Body of pancreas (tissue), 4 donors: ENCODE measurements at regions not wholly inside any gene's neighbourhood (a gene's known extent, or its start where the extent isn't known, plus 50 kb on each side); places are given as distances from the start of the nearest gene placed in this dataset.

ENCODE experiments used
- ATAC-seq: fragments of 150-250 bp; one replicate; pipeline ENCODE4 v1.9.1; 2016
- DNase-seq, 4 donors: peaks; one replicate each; pipeline ENCODE4 v3.0.0-alpha.2; 2019
- H3K27ac ChIP-seq, 4 donors: fragments of 200-600 bp; sonication (generic); 1 replicate in 3 of 4; 2 replicates in 1 of 4; pipeline versions ENCODE4 v1.5.1 to v1.6.1; 2016 to 2019; ENCODE audit warnings: mild to moderate bottlenecking in 1 of 4, mixed read lengths in 1 of 4, moderate library complexity in 1 of 4
- H3K27me3 ChIP-seq, 2 donors: fragments of 200-600 bp; sonication (generic); one replicate each; pipeline ENCODE4 v1.6.0; 2016; ENCODE audit warnings: mild to moderate bottlenecking in 1 of 2
- H3K36me3 ChIP-seq, 2 donors: fragments of 200-600 bp; sonication (generic); replicated peaks in 1 of 2; 2 replicates each; pipeline ENCODE4 v1.5.1; 2016; ENCODE audit warnings: low read depth in 2 of 2; ENCODE audit not compliant: insufficient read depth in 1 of 2
- H3K4me1 ChIP-seq: fragments of 200-600 bp; sonication (generic); one replicate; pipeline ENCODE4 v1.6.0; 2016
- H3K4me3 ChIP-seq, 2 donors: fragments of 200-600 bp; sonication (generic); 1 replicate in 1 of 2; 2 replicates in 1 of 2; pipeline ENCODE4 v1.5.1; 2016 to 2019
- H3K9me3 ChIP-seq, 3 donors: fragments of 200-600 bp; sonication (generic); 1 replicate in 2 of 3; 2 replicates in 1 of 3; pipeline ENCODE4 v1.5.1; 2016
- CTCF ChIP-seq, 7 experiments: fragments of 450-650 bp in 4 of 7; fragments of 200-600 bp in 3 of 7; sonication (generic) in 3 of 7; IDR thresholded peaks; one replicate each; pipeline ENCODE4 v1.5.1; 2016 to 2019; ENCODE audit warnings: antibody characterized with exemption in 7 of 7
- POLR2A ChIP-seq, 3 donors: fragments of 450-650 bp; IDR thresholded peaks; one replicate each; pipeline ENCODE4 v1.6.1; 2016; ENCODE audit warnings: antibody characterized with exemption in 3 of 3, mild to moderate bottlenecking in 2 of 3
- WGBS, 2 donors: methylation state at CpG; one replicate each; pipeline ENCODE4 v1.1.5; 2017; 5-methylcytosine and 5-hydroxymethylcytosine counted together
- intact Hi-C: fragments of 100-400 bp; cut with DNase I; formaldehyde crosslinking; loops from one replicate; pipeline ENCODE4 v1.15.1; 2023

GRCh38 chr1:234985516-234986294 is 142.9 kb downstream of the TOMM20 start:
- H3K36me3 ChIP-seq, result no peaks in the 10 kb centered on the region
- WGBS, 2 donors, result 95 to 96% methylated on average over 10 of the region's 10 CpGs
- no peaks in the 10 kb centered on the region for H3K27me3 ChIP-seq
- no peak for TF ChIP-seq CTCF (IDR thresholded peaks at IDR 0.05)
- TF ChIP-seq POLR2A (IDR thresholded peaks at IDR 0.05), result no peak
- H3K4me3 ChIP-seq, result no peak overlapping the region
- DNase-seq (no peak), ATAC-seq (no peak)
- no peaks in the 10 kb centered on the region for H3K9me3 ChIP-seq
- H3K4me1 ChIP-seq, result peaks cover 44% of the 10 kb centered on the region
- intact Hi-C loops, result no loop called here
- peak overlapping the region; percentile 10 to 91 (median 78) for H3K27ac ChIP-seq

GRCh38 chr1:234985007-234985370 is 143.6 kb downstream of the TOMM20 start:
- peak overlapping the region; percentile 10 to 91 (median 78) for H3K27ac ChIP-seq
- no peaks in the 10 kb centered on the region for H3K9me3 ChIP-seq
- 89 to 97% methylated on average over 7 of the region's 7 CpGs for WGBS, 2 donors
- peaks cover 51% of the 10 kb centered on the region for H3K4me1 ChIP-seq
- TF ChIP-seq CTCF (IDR thresholded peaks at IDR 0.05) (no peak), POLR2A (IDR thresholded peaks at IDR 0.05) (no peak)
- intact Hi-C loops, result no loop called here
- H3K27me3 ChIP-seq, result no peaks in the 10 kb centered on the region
- H3K36me3 ChIP-seq, result no peaks in the 10 kb centered on the region
- no peak overlapping the region for H3K4me3 ChIP-seq
- ATAC-seq (no peak), DNase-seq (no peak)

GRCh38 chr1:234983564-234984238 is 144.9 kb downstream of the TOMM20 start:
- 75 to 86% methylated on average over 7 of the region's 7 CpGs for whole genome bisulfite sequencing, 2 donors
- Histone ChIP-seq H3K4me3 (no peak overlapping the region), H3K9me3 (no peaks in the 10 kb centered on the region), H3K4me1 (peaks cover 64% of the 10 kb centered on the region), H3K36me3 (no peaks in the 10 kb centered on the region), H3K27me3 (no peaks in the 10 kb centered on the region), H3K27ac (peak overlapping the region in 3 of 4 donors; percentile 69 to 91 (median 86))
- TF ChIP-seq POLR2A (IDR thresholded peaks at IDR 0.05) (no peak), CTCF (IDR thresholded peaks at IDR 0.05) (no peak)
- intact Hi-C loops, result no loop called here
- ATAC-seq (no peak), DNase-seq (no peak)

GRCh38 chr1:234981758-234982157 is 146.9 kb downstream of the TOMM20 start:
- DNase-seq (no peak), ATAC-seq (no peak)
- intact Hi-C loops, result no loop called here
- no peaks in the 10 kb centered on the region for H3K9me3 ChIP-seq
- TF ChIP-seq POLR2A (IDR thresholded peaks at IDR 0.05), result no peak
- TF ChIP-seq CTCF (IDR thresholded peaks at IDR 0.05), result no peak
- peak overlapping the region; percentile 4 to 92 (median 86) for H3K27ac ChIP-seq
- H3K4me3 ChIP-seq, result no peak overlapping the region
- H3K4me1 ChIP-seq, result peaks cover 64% of the 10 kb centered on the region
- WGBS, 2 donors, result 82 to 86% methylated on average over 2 of the region's 2 CpGs
- H3K27me3 ChIP-seq, result no peaks in the 10 kb centered on the region
- no peaks in the 10 kb centered on the region for H3K36me3 ChIP-seq
